Choroid plexus epithelial cell (primary cell): ENCODE measurements at regions not wholly inside any gene's neighbourhood (a gene's known extent, or its start where the extent isn't known, plus 50 kb on each side); places are given as distances from the start of the nearest gene placed in this dataset.

Experiments used
- DNase-seq: peaks from one replicate; pipeline ENCODE4 v3.0.0-alpha.2; 2010; ENCODE audit warnings: low read depth
- H3K4me3 ChIP-seq: 2 replicates; pipeline ENCODE4 v1.5.1; 2011; ENCODE audit warnings: low read depth, mild to moderate bottlenecking, control low read depth, low read length, moderate library complexity
- TF ChIP-seq, protein P1 (sequence below): conservative IDR thresholded peaks from 2 replicates; pipeline ENCODE4 v1.5.1; 2011; ENCODE audit warnings: low read depth, mild to moderate bottlenecking, control low read depth, inconsistent platforms, low read length, moderate library complexity

DNA sequence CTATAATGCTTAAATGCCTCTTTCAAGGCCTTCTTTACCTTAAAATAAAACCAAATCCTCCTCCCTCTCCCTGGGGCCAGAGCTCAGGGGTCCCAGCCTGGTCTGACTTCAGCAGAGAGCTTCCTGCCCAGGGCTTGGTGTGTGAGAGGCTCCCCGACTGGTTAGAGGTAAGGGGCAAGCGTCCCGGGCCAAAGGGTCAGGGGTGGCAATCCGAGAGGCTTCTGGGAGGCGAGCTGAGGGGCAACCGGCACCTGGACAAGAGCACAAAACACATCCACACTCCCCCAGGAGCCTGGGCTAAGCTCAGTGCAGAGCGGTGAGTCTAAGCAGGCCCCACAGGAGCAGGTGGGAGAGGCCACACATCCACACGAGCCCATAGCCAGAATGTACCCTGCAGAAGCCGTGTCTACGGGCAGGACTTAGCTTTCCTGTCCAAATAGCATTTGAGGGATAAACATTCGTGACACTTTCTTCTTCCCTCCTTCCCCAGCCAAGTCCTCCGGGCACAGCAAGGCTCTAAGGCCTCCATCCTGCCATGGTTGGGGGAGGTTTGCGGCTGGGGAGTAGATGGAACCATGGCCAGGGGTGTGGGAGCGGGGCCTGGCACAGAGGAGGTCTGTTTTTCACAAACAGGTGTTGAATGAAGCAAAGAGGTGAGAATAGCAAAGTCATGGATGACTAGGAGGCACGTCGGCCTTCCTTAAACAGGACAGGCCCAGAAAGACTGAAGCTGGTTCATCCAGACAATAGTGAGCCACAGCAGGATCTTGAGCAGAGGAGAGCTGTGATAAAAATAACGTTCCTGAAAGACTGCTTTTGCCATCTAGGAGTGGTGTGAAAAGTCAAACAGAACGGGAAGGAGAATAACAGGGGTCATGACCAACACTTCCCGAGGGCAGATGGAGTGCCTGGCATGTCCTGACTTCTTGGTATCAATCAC is 98.7 kb upstream of the IQSEC1 start:
- TF ChIP-seq, protein P1, sequence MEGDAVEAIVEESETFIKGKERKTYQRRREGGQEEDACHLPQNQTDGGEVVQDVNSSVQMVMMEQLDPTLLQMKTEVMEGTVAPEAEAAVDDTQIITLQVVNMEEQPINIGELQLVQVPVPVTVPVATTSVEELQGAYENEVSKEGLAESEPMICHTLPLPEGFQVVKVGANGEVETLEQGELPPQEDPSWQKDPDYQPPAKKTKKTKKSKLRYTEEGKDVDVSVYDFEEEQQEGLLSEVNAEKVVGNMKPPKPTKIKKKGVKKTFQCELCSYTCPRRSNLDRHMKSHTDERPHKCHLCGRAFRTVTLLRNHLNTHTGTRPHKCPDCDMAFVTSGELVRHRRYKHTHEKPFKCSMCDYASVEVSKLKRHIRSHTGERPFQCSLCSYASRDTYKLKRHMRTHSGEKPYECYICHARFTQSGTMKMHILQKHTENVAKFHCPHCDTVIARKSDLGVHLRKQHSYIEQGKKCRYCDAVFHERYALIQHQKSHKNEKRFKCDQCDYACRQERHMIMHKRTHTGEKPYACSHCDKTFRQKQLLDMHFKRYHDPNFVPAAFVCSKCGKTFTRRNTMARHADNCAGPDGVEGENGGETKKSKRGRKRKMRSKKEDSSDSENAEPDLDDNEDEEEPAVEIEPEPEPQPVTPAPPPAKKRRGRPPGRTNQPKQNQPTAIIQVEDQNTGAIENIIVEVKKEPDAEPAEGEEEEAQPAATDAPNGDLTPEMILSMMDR, result no peak

DNA sequence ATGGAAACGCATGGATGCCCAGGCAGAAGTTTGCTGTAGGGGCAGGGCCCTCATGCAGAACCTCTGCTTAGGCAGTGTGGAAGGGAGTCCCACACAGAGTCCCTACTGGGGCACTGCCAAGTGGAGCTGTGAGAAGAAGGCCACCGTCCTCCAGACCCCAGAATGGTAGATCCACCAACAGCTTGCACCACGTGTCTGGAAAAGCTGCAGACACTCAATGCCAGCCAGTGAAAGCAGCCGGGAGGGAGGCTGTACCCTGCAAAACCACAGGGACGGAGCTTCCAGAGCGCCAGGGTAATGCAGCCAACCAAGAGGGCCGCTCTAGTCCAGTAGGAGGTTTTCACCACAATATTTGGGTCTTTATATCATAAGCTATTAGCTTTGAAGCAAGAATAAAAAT is 97.1 kb upstream of the IQSEC1 start:
- no peak overlapping the region for H3K4me3 ChIP-seq
- TF ChIP-seq, protein P1, result no peak
- DNase-seq, result no peak

More for the DNA sequence above, 98.7 kb upstream of the IQSEC1 start:
- no peak for DNase-seq
- H3K4me3 ChIP-seq, result no peak overlapping the region

DNA sequence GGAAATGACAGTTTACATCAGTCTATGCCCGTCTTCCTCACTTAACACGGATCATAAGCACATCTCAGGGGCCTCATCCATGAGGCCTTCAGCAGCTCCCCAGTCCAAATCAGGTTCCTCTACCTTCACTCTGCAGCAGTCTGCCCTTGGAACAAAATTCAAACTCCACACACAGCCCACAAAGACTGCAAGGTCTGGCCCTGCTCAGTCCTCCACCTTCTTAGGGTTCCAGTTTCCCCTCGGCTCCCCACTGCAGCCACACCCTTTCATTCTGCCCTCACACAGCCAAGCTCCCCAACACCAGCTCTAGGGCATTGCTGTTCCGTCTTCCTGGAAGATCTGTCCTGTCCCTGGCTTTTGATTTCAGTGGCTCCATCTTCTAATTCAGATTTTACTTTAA is 95.2 kb upstream of the IQSEC1 start:
- TF ChIP-seq, protein P1, result no peak
- no peak for DNase-seq
- no peak overlapping the region for H3K4me3 ChIP-seq

DNA sequence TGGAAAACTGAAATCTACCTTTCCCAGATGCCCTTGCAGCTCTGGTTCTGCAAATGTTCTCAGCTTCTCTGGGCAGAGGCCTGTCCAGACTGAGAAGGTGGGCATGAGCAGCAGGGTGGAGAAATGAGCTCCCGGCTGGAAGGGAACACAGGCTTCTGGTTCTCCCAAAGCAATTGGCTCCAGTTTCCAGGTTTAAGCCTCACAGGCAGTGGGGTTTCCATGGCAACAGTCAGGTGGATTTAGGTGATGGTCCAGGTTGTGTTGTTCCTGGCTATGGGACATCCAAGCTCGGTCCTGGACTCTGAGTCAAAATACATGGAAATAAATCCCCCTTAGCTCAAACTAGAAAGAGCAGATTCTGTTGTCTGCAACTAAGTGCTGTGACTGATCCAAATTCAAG is 94.6 kb upstream of the IQSEC1 start:
- no peak for DNase-seq
- TF ChIP-seq, protein P1, result no peak
- H3K4me3 ChIP-seq, result no peak overlapping the region

DNA sequence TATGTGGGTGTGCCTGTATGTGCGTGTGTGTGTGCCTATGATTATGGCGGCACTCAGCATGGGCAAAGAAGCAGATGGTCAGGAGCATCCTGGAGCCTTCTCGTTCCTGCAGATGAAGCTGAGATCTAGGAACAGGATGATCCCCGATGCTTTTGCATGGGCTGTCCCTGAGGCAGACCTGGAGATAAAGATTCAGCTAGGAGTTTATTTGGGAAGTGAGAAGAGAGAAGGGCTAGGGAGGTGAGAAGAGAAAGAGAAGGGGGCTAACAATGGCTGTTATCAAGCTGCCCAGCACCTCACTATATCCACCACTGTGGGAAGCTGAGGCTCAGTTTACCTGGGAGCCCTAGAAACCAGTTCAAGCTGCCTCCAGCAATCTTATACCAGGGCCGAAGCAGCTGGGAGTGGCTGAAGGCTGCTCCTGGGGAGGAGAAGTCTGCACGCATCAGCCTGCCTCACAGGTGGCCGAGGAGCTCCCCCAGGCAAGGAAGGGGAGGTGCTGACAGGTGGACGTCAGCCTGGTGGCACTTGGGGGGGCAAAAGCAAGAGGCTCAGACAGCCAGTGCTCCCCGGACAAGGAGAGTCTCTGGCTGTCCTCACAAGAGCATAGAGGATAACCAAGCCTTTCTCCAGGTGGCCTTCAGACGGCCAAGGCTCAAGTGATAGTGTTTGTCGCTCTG is 94.0 kb upstream of the IQSEC1 start:
- TF ChIP-seq, protein P1, result no peak
- no peak overlapping the region for H3K4me3 ChIP-seq
- DNase-seq, result no peak

DNA sequence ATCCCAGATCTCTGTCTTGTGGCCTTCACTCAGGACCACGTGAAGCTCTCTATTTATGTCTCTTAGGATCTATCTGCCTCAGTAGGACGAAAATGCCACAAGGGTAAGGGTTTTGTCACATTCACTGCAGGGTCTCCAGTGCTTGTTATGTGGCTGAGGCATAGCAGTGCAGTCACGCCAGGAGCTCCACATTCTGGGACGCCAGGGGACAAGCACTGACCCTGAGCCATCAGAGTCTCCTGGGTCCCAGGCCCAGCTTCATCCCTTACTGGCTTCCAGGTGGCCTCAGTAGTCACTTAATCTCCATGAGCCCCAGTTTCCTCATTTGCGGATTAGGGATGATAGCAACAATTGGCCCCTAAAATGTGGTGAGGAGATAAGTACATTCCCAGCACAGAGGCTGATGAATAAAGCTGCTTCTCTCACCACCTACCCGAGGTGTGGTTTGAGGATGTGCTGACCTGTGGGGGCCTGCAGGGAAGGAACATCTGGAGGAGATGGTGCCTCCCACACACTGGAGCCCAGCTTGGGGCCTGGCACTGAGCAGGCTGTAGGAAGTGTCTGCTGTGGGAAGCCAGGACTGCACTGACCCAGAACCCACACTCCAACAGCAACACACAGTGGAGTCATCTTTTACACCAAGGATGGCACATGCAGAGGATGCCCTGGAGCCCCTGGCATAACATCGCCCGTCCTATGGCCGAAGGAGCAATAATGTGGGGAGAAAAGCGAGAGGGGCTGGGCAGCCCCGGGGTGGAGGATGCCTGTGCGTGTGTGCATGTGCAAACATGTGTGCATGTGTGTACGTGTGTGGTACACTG is 93.2 kb upstream of the IQSEC1 start:
- DNase-seq, result no peak
- no peak overlapping the region for H3K4me3 ChIP-seq
- TF ChIP-seq, protein P1, result no peak
